ENCODE measurements at regions not wholly inside any gene's neighbourhood (a gene's known extent, or its start where the extent isn't known, plus 50 kb on each side); places are given as distances from the start of the nearest gene placed in this dataset.
"Not testable (repeated sequence)": the region's sequence is repeated elsewhere in the genome, so short reads cannot be mapped to it uniquely, and the experiment has no call there.

GRCh38 chr11:98060759-98061158 lies 960.0 kb upstream of the CNTN5 start:
- no peak for DNase-seq (ENCODE audit: low read depth in 2 of 3, low spot score in 2 of 3)

GRCh38 chr11:98061858-98062257 lies 958.9 kb upstream of the CNTN5 start:
- no peak for DNase-seq (ENCODE audit: low read depth in 2 of 3, low spot score in 2 of 3)

GRCh38 chr11:98062714-98063113 lies 958.0 kb upstream of the CNTN5 start:
- no peak for DNase-seq (ENCODE audit: low read depth in 2 of 3, low spot score in 2 of 3)

GRCh38 chr11:98068251-98068650 lies 952.5 kb upstream of the CNTN5 start:
- no peak for DNase-seq (ENCODE audit: low read depth in 2 of 3, low spot score in 2 of 3)

GRCh38 chr11:98069147-98069546 lies 951.6 kb upstream of the CNTN5 start:
- not testable (repeated sequence) for DNase-seq (ENCODE audit: low read depth in 2 of 3, low spot score in 2 of 3)

GRCh38 chr11:98069861-98070260 lies 950.9 kb upstream of the CNTN5 start:
- DNase-seq (ENCODE audit: low read depth in 2 of 3, low spot score in 2 of 3), result no peak

GRCh38 chr11:98090861-98091505 lies 929.8 kb upstream of the CNTN5 start:
- DNase-seq (ENCODE audit: low read depth in 2 of 3, low spot score in 2 of 3), result no peak

- DNase-seq (ENCODE audit: low read depth in 2 of 3, low spot score in 2 of 3), result no peak
Observed at GRCh38 chr11:98099371-98099770, 921.4 kb upstream of the CNTN5 start.

GRCh38 chr11:98100689-98101088 lies 920.1 kb upstream of the CNTN5 start:
- DNase-seq (ENCODE audit: low read depth in 2 of 3, low spot score in 2 of 3), result no peak

GRCh38 chr11:98101329-98101728 lies 919.4 kb upstream of the CNTN5 start:
- DNase-seq (ENCODE audit: low read depth in 2 of 3, low spot score in 2 of 3), result no peak

- peak in 1 of 3 donors; percentile 2 for DNase-seq (ENCODE audit: low read depth in 2 of 3, low spot score in 2 of 3)
Observed at GRCh38 chr11:98104249-98104648, 916.5 kb upstream of the CNTN5 start.

- DNase-seq (ENCODE audit: low read depth in 2 of 3, low spot score in 2 of 3), result no peak
Observed at GRCh38 chr11:98107736-98108135, 913.0 kb upstream of the CNTN5 start.

GRCh38 chr11:98110030-98110429 lies 910.7 kb upstream of the CNTN5 start:
- DNase-seq (ENCODE audit: low read depth in 2 of 3, low spot score in 2 of 3), result no peak

GRCh38 chr11:98115873-98116272 lies 904.9 kb upstream of the CNTN5 start:
- no peak for DNase-seq (ENCODE audit: low read depth in 2 of 3, low spot score in 2 of 3)

GRCh38 chr11:98130117-98130625 lies 890.6 kb upstream of the CNTN5 start:
- DNase-seq (ENCODE audit: low read depth in 2 of 3, low spot score in 2 of 3), result no peak

GRCh38 chr11:98136357-98136756 lies 884.4 kb upstream of the CNTN5 start:
- no peak for DNase-seq (ENCODE audit: low read depth in 2 of 3, low spot score in 2 of 3)

- no peak for DNase-seq (ENCODE audit: low read depth in 2 of 3, low spot score in 2 of 3)
Observed at GRCh38 chr11:98137437-98137836, 883.3 kb upstream of the CNTN5 start.

- DNase-seq (ENCODE audit: low read depth in 2 of 3, low spot score in 2 of 3), result no peak
Observed at GRCh38 chr11:98143661-98144060, 877.1 kb upstream of the CNTN5 start.

- no peak for DNase-seq (ENCODE audit: low read depth in 2 of 3, low spot score in 2 of 3)
Observed at GRCh38 chr11:98153752-98154151, 867.0 kb upstream of the CNTN5 start.

GRCh38 chr11:98155696-98156095 lies 865.1 kb upstream of the CNTN5 start:
- DNase-seq (ENCODE audit: low read depth in 2 of 3, low spot score in 2 of 3), result no peak

- no peak for DNase-seq (ENCODE audit: low read depth in 2 of 3, low spot score in 2 of 3)
Observed at GRCh38 chr11:98177925-98178324, 842.8 kb upstream of the CNTN5 start.

- DNase-seq (ENCODE audit: low read depth in 2 of 3, low spot score in 2 of 3), result no peak
Observed at GRCh38 chr11:98180511-98180910, 840.2 kb upstream of the CNTN5 start.

GRCh38 chr11:98180921-98181320 lies 839.8 kb upstream of the CNTN5 start:
- DNase-seq (ENCODE audit: low read depth in 2 of 3, low spot score in 2 of 3), result no peak
